Stimulated activated CD4-positive, alpha-beta T cell treated with anti-CD3 and anti-CD28 coated beads, Interleukin-4, amount 100 ng/mL, for 48 hours (primary cell): ENCODE measurements at regions not wholly inside any gene's neighbourhood (a gene's known extent, or its start where the extent isn't known, plus 50 kb on each side); places are given as distances from the start of the nearest gene placed in this dataset.
"Not testable (repeated sequence)": the region's sequence is repeated elsewhere in the genome, so short reads cannot be mapped to it uniquely, and the experiment has no call there.

ENCODE experiments used
- DNase-seq, 2 donors: peaks; one replicate each; pipeline ENCODE4 v3.0.0-alpha.2; 2020; ENCODE audit warnings: low read depth in 2 of 2

DNA sequence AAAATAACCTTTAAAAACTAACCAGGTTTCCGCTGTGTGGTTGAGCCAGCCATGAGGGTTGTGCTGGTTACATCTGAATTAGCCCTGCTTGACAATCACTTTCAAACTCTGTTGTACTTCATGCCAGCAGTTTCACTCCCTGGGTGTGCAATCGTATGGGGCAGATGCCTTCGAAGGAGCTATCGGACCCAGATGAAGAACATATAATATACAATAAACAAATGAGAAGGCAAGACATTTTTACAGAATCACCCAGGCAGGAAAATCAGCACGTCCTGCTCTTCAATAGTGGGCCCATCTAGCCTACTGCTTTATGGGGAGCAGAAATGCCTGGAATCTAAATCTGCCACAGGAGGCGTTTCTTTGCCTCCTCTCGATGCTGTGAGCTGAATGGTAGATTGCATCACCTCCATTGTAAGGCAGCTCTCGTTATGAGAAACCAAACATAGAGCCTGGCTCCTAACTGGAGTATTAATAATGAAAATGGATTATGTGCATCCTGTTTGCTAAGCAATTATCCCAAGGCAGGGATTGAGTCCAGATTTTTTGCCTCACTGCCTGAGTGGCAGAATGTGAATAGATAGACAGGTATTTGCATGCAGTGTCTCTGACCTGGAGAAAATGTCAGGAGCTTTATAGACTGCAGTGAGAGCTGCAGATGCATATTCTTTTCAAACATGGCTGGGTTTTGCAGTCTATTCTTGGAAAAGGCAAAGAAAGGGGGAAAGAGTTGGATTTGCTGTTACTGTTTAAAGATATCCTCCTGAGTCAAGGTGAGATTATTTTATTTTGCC lies 143.3 kb upstream of the SMARCA2 start:
- DNase-seq, result no peak

DNA sequence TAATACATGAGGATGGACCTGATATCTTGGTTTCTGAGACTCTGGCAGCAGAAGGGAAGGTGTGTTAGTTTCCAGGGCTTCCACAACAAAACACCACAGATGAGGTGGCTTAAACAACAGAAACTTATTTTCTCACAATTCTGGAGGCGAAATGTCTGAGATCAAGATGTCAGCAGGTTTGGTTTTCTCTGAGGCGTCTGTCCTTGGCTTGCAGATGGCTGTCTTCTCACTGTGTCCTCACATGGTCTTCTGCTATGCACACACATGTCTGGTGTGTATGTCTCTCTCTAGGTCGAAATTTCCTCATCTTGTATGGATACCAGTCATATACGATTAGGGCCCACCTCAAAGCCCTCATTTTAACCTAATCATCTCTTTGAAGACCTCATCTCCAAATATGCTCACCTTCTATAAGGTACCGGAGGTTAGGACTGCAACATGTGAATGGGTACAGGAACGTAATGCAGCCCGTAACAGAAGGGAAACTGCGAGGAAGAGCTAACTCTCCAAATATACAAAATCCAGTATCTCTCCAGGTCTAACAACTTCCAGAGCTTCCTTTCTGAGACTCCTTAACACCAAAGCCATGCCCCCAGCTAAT lies 139.8 kb upstream of the SMARCA2 start:
- DNase-seq, result no peak

DNA sequence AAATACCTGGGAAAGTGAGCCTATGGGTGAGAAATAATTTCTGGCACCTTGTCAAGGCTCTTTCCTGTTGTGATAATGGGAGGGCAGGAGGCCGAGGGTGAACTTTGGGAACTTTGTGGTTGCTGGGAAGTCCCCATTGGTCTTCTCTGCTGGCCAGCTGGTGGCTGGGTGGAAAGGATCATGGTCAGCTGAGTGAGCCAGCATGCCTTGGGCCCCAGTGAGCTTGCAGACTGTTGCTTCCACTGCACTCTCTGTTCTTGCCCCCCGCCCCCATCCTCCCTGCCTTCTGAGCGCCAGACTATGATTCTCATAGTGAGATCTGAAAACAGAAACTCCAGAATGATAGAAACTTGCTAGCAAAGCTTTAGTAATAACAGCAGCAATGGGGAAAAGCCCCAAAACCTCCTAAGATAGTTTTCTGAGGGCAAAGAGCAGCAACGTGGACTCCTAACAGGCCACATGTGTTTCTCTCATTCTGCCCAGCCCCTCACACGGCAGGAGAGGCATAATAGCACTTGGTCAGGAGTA lies 139.2 kb upstream of the SMARCA2 start:
- peak; percentile 66 to 85 for DNase-seq

DNA sequence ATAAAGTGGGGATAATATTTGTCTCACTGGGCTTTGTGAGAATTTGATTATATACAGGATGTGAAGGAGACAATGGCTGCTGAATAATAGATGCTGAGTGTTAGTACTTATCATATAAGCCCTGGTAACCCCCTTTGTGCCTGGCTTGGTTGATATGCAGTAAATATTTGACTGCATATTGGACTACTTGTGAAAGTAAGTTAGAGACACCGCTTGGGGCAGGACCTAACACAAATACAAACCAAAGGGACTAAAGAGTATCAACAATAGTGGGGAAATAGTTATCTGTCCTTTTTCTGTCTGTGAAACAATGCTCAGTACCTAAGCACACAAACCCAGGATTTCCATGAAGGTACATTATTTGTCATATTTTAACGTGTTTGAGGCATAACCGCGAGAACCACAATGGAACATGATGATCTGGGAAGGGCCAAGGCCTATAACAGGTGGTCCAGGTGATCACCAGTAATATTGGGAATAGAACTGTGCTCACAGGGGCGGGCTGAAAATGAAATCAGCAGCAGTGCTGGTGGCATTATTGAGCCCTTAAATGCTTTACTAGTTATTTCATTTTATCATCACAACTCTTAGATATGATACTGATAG lies 138.2 kb upstream of the SMARCA2 start:
- DNase-seq, result no peak

DNA sequence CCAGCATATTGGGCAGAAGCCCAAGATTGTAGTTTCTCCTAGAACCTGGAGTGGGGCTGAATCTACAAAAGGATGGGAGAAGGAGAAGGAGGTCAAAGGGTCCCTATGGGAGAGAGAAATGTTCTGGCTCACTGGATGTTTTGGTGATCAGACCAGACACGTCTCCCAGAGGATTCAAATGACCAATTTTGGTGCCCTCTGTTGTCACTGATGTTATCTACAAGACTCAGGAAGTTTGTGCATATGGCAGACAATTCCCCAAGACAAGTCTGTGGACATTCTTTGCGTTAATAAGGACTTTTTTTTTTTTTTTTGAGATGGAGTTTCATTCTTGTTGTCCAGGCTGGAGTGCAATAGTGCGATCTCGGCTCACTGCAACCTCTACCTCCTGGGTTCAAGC lies 137.2 kb upstream of the SMARCA2 start:
- DNase-seq, result no peak

DNA sequence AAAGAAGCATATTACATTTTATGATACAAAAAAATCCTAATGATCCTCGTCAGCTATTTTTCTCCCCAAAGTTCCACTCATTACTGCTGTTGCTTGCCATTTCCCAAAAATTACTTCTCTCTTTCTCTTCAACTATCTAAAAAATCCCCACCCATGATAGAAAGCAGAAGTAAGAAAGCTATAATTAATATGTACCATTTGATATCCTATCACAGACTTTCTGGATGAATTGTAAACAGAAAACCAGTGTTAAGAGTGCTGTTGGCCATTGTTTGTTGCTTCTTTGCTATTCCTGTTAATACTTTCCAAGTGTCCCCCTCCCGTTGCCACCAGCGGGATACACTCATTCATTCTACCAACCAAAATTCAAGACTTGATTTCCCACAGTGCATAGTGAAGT lies 136.3 kb upstream of the SMARCA2 start:
- DNase-seq, result no peak

DNA sequence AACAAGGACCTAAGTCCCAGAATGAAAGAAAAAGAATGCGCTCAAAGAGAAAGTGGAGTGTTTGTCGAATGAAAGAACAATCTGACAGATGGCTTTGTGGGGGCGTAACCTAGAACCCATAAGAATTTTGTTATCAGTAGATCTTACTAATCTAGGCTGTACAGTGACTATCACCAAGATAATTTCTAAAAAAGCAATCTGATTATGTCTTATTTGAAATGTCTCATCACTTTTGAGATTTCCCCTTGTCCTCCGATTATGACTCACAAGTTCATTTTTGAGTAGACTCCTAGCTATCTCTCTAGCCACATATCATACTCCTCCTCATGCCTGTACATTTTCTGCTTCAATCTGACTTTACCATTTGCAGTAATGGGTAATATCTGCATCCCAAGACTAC lies 135.6 kb upstream of the SMARCA2 start:
- DNase-seq, result no peak

DNA sequence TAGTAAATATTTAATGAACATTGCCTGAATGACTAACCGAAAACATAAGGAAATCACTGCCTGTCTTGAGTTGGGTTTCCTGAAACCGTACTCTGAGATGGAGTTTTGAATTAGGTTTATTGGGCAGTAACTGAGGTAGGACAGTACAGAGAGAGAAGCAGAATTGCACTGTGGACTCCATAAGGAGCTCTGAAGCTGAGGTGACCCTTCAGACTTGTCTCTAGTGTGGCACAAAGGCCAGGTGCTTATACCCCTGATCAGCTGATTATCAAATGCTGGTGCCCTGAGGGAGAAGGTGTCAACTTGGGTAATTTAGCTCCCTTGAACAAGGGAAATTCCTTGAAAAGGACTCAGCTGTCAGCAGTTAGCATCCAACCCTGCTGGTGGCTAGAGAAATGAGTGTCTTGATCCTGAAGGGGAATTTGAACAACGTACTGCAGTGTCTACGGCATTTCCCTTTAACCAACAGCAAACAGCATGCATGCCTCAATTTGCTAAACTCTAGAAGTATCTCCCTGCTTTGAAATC lies 135.0 kb upstream of the SMARCA2 start:
- no peak for DNase-seq

DNA sequence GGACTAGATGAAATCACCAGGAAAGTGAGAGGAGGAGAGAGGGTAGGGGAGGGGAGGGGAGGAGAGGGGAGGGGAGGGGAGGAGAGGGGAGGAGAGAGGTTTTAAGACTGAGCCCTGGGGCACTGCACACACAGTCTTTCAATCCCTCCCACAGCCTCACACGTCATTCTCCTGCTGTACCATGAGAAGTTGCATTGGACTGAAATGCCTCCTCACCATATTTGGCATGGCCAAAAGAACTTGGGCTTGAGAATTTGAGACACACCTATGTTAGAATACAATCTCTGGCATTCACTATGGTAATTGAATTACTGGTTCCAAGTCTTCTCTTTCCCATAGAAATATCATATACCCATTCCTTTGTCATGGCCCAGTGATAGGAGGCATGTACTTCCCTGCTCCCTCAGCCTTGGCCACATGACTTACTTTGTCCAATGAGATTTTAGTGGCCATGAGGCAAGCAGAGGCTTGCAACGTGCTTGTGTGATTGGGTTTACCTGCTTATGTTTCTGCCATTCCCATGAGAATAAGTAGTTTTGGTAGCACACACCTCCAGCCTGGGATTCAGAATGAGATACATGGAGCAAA lies 133.3 kb upstream of the SMARCA2 start:
- no peak for DNase-seq

DNA sequence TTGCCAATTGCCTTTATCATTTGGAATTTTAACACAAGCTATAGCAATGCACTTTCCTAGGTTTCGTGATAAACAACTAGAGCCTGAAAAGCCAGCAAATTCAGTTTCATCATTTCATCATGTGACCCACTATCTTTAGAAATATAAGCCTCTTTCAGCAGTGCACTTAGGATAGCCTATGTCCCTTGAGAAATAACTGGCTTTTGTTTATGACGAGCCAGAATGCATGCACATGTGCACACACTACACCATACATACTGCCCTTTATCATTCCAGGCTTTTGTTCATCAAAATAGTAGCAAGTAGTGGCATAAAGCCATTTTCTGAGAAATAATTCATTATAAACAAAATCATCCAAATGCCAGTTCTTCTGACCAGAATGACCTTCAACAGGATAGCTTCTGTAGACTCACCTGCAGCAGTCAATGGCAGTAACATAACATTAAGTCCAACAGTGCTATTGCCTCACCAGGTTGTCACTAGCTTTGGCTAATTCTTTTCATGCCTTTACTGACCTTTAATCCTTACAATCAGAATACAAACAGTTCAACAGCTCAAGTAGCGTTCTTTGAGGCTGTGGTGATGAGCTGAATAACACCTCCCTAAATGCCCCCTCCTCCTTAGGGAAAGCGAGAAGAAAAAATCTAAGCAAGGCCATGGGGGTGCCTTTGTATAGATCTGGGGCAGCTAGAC lies 132.3 kb upstream of the SMARCA2 start:
- no peak for DNase-seq

DNA sequence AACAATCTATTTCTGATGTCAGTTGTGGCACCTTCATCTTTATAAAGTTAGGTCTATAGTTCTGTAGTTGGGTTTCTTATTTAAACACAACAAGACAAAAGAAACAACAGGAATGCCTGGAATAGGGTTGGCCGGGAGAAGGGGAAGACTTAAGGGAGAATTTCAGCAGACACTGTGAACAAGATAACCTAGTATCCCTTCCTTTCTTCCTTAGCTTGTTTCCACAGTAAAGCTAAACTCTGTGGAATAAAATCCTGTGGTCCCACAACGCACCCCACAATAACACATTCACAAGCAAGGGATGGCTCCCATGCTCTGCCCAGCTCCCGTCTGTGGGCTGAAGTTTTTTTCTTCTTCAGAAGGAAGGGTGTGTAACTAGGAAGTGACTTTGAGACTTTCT lies 124.9 kb upstream of the SMARCA2 start:
- no peak for DNase-seq

DNA sequence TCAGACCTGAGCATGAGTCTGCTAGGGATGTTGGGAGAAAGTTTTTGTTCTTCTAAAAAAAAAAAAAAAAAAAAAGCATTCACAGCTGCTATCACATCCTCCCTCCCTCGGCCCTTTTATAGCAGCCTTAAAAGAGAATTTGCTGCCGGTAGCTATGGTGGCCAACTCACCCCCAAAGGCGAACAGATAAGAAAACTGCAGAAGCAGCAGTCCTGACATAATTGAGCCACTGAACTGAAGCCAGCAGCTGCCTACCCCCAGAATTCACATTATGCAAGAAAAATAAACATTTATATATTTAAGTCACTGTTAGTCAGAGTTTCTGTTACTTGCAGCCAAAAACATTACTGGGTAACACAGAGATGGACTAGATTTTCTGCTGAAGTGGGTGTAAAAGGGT lies 124.3 kb upstream of the SMARCA2 start:
- no peak for DNase-seq

DNA sequence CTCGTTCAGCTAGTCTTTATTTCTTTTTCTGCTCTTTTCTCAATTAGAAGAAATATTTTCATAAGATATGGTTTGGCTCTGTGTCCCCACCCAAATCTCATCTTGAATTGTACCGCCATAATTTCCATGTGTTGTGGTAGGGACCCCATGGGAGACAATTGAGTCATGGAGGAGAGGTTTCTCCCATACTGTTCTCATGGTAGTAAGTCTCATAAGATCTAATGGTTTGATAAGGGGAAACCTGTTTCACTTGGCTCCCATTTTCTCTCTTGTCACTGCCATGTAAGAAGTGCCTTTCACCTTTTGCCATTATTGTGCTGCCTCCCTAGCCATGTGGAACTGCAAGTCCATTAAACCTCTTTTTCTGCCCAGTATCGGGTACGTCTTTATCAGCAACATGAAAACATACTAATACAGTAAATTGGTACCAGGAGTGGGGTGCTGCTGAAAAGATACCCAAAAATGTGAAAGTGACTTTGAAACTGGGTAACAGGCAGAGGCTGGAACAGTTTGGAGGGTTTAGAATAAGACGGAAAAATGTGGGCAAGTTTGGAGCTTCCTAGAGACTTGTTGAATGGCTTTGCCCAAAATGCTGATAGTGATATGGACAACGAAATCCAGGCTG lies 112.0 kb upstream of the SMARCA2 start:
- DNase-seq, result not testable (repeated sequence)

DNA sequence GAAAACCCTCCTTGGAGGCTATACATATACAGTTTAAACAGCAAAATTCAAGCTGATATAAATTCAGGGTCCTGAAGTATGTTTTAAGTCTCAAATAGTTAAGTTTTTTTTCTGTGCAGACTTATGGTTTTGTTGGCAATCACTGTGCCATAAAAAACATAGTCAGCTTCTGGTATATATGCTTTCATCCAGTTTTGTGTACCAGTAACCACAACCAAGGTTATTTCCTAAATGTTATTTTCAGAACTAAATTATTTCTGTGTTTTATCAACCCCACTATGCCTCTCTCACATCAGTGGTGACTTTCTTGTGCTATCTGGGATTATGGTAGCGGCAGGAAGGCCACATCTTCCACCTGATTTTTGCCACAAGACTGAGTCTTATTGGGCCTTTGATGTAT lies 107.7 kb upstream of the SMARCA2 start:
- DNase-seq, result no peak

DNA sequence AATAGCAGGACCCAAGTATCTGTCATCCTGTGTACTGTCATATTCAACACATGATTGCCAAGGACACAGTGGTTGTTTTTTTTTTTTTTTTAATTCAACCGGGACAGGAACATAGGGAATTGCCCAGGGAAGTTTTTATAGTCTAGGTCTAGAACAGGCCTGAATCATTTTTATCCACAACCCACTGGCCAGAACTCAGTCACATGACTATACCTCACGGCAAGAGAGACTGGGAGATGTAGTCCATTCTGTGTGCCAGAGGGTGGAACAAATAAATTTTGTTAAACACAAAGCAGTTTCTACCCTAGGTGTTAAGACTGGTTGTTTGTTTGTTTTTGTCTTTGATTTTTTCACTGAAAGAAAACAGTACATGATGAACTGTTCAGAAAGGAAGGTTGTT lies 105.8 kb upstream of the SMARCA2 start:
- no peak for DNase-seq

DNA sequence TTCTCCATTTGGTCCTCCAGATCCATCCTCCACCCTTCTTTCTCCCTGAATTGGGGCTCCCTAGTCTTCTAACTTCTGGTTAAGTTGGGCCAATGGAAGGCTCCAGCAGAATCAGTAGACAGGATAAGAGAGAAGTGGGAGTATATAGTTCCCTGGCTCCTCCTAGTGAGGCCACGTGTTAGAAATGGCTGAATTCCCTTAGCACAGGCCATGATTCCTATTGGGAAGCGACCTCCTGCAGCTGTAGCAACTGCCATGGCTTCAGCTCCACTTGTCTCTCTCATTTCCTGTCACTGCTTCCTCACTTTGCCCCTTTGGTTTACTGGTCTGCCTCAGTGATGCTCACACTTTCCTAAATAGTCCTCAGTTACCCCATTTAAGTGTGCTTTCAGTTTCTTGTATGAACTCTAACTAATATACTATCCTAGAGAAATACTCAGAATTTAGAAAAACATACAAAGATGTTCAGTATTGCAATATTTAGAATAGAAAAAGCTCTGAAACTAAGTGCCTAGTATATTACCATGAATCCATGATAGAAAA lies 104.8 kb upstream of the SMARCA2 start:
- DNase-seq, result no peak

DNA sequence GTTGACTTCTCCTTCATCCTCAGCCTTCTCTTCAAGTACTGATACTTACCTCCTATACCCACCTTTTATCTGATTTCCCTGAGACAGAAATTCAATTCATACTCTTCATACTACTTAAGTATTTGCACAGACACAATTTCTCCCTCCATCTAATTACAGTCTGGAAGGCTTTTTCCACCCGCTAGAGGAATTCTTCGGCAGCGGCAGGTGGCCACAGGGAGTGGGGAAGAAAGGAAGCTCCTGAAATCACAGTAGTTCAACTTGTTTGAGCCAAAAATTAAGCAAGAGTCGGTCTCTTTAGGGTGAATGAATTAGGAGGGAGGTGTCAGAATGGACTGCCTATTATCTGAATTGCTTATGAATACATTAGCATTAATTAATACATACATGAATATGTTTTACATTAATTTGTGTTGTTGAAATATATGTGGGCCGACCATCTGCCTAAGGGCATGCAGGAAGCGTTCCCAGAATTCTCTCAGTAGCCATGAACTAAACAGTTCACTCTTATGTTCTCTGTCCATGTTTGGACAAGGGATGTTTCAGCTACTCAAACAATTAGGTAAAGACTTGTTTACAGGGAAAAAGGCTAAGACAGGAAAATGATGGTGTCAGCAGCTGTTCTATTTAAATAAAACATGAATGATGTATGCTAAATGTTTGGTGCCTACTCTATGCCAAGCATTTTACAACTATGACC lies 101.4 kb upstream of the SMARCA2 start:
- DNase-seq, result no peak

DNA sequence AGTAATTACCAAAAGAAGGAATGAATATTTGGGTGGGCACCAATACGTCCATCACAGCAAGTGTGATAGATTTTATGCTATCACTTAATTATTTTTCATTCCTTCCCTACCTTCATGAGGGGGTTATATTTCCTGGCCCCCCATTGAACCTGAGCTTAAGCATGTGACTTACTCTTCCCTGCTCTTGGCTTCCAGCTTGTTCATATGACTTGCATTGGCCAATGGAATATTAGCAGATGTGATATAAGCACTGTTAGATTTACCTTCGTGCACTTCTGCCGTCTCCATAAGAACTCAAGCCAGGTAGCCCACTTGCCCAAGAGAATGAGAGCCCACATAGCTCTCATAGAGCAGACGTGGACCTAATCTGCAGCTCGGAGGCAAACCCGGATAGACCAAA lies 99.1 kb upstream of the SMARCA2 start:
- DNase-seq, result no peak

DNA sequence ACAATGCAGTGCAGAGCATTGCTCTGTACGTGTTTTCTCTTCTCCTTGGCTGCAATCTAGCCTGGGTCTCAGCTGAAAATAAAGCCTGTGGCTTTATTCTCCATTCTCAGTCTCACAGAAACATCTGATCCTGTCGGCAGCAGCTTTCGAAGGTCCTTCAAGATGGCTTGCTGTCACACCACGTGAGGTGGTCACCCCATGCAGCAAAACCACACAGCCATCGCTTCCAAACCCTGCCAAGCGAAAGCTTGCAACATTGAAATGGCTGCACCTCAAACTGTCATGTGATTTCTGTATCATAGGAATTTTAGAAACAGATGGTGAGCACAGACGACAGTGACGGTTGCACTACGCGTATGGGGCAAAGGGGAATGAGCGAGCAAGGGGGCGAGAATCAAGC lies 98.5 kb upstream of the SMARCA2 start:
- DNase-seq, result no peak

DNA sequence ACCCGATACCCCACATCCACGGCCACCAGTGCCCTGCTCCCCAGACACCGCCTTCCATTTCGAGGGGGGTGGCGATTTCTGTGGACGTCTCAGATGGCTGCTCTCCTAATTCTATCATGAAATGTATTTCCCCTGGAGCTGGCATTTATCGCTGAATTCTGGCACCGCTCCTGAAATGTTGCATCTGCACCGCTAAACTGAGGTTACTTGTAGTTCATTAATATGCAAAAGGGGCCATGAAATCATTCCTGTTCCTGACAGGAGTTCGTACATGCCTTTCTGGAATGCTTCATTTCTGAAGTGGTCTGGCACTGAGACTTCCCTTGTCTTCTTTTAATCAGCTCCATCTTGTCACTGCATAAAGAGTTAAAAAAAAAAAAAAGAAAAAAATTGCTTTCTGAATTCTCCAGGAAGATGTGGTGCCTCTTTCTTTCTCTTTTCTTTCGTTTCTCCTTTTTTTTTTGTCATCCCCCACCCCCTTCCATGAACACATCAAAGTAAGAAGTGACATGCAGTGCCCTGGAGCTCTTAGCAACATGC lies 97.7 kb upstream of the SMARCA2 start:
- no peak for DNase-seq
